Panc1 (cell line): ENCODE measurements at regions not wholly inside any gene's neighbourhood (a gene's known extent, or its start where the extent isn't known, plus 50 kb on each side); places are given as distances from the start of the nearest gene placed in this dataset.

Experiments used
- POLR2AphosphoS5 ChIP-seq: IDR thresholded peaks from 2 replicates; pipeline ENCODE4 v1.6.1; 2012; ENCODE audit warnings: mild to moderate bottlenecking, low read depth, low read length, moderate library complexity
- SIN3A ChIP-seq: IDR thresholded peaks from 2 replicates; pipeline ENCODE4 v1.6.1; 2012; ENCODE audit warnings: low read depth, mild to moderate bottlenecking, low read length, moderate library complexity, borderline replicate concordance; ENCODE audit not compliant: insufficient read depth
- TCF7L2 ChIP-seq: IDR thresholded peaks from 2 replicates; pipeline ENCODE4 v1.6.1; 2011; ENCODE audit warnings: mild to moderate bottlenecking, low read depth, low read length, inconsistent platforms
- TF ChIP-seq, protein P1 (sequence below): fragments of 450-650 bp; IDR thresholded peaks from 2 replicates; pipeline ENCODE4 v1.5.1; 2017; ENCODE audit warnings: mild to moderate bottlenecking
- TF ChIP-seq, protein P2 (sequence below), 2 experiments: IDR thresholded peaks; 2 replicates each; pipeline ENCODE4 v1.6.1; 2011 to 2012; ENCODE audit warnings: low read depth in 2 of 2, control low read depth in 1 of 2, low read length in 1 of 2, mild to moderate bottlenecking in 1 of 2, moderate library complexity in 1 of 2; ENCODE audit not compliant: insufficient read depth in 1 of 2

- TF ChIP-seq, protein P1, sequence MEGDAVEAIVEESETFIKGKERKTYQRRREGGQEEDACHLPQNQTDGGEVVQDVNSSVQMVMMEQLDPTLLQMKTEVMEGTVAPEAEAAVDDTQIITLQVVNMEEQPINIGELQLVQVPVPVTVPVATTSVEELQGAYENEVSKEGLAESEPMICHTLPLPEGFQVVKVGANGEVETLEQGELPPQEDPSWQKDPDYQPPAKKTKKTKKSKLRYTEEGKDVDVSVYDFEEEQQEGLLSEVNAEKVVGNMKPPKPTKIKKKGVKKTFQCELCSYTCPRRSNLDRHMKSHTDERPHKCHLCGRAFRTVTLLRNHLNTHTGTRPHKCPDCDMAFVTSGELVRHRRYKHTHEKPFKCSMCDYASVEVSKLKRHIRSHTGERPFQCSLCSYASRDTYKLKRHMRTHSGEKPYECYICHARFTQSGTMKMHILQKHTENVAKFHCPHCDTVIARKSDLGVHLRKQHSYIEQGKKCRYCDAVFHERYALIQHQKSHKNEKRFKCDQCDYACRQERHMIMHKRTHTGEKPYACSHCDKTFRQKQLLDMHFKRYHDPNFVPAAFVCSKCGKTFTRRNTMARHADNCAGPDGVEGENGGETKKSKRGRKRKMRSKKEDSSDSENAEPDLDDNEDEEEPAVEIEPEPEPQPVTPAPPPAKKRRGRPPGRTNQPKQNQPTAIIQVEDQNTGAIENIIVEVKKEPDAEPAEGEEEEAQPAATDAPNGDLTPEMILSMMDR = no peak
- TF ChIP-seq POLR2AphosphoS5 (no peak), TCF7L2 (no peak), SIN3A (no peak)
- TF ChIP-seq, protein P2, sequence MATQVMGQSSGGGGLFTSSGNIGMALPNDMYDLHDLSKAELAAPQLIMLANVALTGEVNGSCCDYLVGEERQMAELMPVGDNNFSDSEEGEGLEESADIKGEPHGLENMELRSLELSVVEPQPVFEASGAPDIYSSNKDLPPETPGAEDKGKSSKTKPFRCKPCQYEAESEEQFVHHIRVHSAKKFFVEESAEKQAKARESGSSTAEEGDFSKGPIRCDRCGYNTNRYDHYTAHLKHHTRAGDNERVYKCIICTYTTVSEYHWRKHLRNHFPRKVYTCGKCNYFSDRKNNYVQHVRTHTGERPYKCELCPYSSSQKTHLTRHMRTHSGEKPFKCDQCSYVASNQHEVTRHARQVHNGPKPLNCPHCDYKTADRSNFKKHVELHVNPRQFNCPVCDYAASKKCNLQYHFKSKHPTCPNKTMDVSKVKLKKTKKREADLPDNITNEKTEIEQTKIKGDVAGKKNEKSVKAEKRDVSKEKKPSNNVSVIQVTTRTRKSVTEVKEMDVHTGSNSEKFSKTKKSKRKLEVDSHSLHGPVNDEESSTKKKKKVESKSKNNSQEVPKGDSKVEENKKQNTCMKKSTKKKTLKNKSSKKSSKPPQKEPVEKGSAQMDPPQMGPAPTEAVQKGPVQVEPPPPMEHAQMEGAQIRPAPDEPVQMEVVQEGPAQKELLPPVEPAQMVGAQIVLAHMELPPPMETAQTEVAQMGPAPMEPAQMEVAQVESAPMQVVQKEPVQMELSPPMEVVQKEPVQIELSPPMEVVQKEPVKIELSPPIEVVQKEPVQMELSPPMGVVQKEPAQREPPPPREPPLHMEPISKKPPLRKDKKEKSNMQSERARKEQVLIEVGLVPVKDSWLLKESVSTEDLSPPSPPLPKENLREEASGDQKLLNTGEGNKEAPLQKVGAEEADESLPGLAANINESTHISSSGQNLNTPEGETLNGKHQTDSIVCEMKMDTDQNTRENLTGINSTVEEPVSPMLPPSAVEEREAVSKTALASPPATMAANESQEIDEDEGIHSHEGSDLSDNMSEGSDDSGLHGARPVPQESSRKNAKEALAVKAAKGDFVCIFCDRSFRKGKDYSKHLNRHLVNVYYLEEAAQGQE (IDR thresholded peaks at IDR 0.05; ENCODE audit: insufficient read depth in 1 of 2, low read depth in 2 of 2, low read length in 1 of 2) = no peak
These were observed 209.9 kb upstream of the DMRT1 start for GRCh38 chr9:631596-631995.
